GM19324 (cell line): ENCODE measurements at regions not wholly inside any gene's neighbourhood (a gene's known extent, or its start where the extent isn't known, plus 50 kb on each side); places are given as distances from the start of the nearest gene placed in this dataset.
"Not testable (repeated sequence)": the region's sequence is repeated elsewhere in the genome, so short reads cannot be mapped to it uniquely, and the experiment has no call there.

ENCODE experiments used
- ATAC-seq: cut with Tn5 transposase; IDR thresholded peaks from one replicate; pipeline ENCODE4 v1.9.1; 2021; ENCODE audit warnings: mild to moderate bottlenecking, moderate library complexity; ENCODE audit not compliant: unreplicated experiment, low FRiP score

GRCh38 chr10:9126728-9127127, 1072.2 kb downstream of the GATA3 start:
- no peak for ATAC-seq

DNA sequence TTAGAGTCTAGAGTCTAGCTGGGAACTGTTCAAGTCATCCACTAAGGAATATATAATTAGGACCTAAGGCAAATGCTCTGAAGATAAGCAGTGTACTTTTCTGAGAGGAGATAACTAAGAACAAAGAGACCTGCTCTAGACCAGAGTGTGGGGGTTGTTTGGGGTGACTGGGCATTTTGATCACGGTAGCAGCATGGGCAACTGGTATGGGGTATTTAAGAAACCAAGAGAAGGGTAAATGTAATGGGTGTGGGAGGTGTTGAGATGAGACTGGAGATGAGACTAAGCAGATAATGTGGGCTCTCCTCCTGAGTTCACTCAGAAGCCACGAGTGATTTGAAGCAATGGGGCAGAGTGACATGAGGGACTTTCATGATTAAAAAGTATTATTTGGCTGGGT, 1082.9 kb downstream of the GATA3 start:
- ATAC-seq, result no peak

DNA sequence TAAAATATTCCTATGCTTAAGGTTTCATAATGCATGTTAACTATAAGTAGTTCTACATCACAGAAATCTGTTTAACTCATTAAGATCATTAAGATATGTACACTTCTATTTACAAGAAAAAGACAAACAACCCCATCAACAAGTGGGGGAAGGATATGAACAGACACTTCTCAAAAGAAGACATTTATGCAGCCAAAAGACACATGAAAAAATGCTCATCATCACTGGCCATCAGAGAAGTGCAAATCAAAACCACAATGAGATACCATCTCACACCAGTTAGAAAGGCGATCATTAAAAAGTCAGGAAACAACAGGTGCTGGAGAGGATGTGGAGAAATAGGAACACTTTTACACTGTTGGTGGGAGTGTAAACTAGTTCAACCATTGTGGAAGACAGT, 1084.3 kb downstream of the GATA3 start:
- not testable (repeated sequence) for ATAC-seq

DNA sequence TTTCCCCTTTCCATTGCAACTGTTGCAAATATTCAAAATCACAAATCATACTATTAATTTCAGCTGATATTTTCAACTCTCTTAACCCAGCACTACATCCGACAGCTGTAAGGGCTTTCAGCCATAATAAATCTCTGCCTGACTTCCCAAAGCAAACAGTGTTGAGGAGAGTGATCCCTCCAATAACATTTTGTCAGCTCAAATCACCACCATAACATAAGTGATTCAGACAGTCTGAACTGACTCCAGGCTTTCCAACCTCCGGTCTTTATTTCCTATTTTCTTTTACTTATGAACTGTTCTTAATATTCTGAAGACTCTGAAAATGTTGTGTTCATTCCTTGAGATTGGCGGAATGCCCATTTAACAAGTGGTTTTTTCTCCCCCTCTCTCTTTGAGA, 1085.9 kb downstream of the GATA3 start:
- ATAC-seq, result no peak

DNA sequence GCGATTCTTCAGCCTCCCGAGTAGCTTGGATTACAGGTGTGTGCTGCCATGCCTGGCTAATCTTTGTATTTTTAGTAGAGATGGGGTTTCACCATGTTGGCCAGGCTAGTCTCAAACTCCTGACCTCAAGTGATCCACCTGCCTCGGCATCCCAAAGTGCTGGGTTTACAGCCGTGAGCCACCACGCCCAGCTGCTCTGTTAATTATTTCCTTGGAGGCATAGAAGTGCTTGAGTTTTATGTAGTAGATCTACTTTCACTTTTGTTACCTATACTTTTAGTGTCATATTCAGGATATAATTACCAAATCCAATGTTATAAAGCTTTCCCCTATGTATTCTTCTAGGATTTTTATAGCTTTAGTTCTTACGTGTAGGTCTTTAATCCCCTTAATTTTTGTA, 1093.0 kb downstream of the GATA3 start:
- ATAC-seq, result no peak

GRCh38 chr10:9149134-9149533, 1094.6 kb downstream of the GATA3 start:
- ATAC-seq, result no peak

DNA sequence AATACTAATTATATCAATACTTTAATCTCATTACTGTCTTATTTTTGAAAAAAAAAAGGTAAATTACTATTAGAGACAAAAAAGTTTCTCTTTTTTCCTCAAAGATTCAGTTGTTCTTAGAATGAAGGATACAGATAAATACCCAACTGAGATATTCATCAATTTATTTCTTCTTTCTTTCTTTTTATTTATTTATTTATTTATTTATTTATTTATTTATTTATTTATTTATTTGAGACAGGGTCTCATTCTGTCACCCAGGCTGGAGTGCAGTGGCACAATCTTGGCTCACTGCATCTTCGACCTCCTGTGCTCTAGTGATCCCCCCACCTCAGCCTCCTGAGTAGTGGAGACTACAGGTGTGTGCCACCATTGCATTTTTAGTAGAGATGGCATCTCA, 1098.6 kb downstream of the GATA3 start:
- not testable (repeated sequence) for ATAC-seq

DNA sequence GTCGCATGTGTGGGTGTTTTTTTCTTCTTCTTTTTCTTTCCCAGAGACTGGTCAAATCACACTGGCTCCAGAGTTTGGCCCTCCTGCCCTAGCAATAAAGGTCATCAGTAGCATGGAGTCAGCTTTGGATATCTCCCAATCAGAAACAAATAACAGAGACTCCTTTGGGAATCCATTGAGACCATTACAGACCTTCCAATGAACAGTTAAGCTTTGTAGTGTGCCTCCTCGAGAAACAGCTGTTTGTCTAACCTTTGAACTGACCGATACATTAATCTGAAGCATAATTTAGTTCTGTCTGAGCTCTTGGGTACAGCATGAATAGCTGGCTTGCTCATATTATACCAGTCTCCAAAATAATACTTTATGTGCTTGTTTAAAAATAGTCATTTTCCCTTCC, 1103.2 kb downstream of the GATA3 start:
- ATAC-seq, result no peak

DNA sequence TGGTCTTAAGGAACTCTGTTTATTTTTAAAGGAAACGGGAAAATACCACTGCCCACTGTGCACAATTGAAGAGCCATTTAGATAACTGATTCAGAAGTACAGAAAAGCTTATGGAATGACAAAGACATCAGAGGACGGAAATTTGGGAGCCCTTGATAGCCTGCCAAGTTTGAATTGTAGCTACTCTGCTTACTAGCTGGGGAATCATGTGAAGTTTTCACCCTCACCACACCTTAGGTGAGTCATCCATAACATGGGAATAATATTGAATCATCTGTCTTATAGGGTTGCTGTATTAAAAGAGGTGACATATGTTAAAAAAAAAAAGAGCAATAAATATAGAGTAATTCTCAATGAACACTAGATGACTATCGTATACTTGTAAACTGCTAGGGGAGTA, 1104.2 kb downstream of the GATA3 start:
- ATAC-seq, result no peak

DNA sequence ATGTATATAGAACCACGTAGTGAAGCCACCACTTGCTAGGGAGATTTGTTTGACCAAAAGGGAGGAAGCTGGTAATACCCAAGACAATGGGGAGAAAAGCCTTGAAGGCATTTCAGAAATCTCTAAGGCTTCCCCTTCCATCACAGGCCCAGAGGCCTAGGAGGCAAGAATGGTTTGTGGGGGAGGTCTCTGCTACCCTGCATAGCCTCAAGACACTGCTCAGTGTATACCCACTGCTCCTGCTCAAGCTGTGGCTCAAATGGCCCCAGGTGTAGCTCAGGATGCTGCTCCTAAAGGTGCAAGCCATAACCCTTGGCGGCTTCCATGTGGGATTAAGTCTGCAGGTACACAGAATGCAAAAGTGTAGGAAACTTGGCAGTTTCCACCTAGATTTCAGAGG, 1105.8 kb downstream of the GATA3 start:
- no peak for ATAC-seq

DNA sequence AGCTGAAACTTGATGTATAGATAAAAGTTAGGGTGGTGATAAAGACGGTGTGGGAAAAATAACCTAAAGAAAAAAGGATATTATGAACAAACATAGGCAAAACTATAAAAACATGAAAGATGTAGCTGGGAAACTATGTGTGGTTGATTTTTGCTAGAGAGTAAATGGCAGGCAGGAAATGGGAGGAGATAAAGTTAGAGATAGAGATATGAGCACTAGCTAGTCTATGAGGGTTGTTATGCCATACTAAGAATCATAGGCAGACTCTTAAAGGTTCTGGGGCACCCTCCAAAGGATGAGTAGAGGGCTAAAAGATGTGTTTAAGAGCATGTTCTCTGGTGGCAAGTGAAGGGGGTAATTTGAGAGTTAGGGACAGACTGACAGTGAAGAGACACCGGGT, 1109.2 kb downstream of the GATA3 start:
- no peak for ATAC-seq

GRCh38 chr10:9166770-9167169, 1112.3 kb downstream of the GATA3 start:
- no peak for ATAC-seq

DNA sequence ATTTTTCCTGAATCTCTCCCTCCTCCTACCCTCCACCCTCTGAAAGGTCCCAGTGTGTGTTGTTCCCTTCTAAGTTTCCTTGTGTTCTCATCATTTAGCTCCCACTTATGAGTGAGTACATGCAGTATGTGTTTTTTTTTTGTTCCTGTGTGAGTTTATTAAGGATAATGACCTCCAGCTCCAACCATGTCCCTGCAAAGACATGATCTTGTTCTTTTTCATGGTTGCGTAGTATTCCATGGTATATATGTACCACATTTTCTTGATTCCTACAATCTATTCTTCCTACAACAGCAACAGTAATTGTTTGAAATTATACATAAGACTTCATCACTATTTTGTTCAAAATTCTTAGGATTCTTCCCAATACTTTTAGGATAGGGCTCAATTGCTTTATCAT, 1117.8 kb downstream of the GATA3 start:
- no peak for ATAC-seq

- ATAC-seq, result no peak
Observed at GRCh38 chr10:9175200-9175599, 1120.7 kb downstream of the GATA3 start.

DNA sequence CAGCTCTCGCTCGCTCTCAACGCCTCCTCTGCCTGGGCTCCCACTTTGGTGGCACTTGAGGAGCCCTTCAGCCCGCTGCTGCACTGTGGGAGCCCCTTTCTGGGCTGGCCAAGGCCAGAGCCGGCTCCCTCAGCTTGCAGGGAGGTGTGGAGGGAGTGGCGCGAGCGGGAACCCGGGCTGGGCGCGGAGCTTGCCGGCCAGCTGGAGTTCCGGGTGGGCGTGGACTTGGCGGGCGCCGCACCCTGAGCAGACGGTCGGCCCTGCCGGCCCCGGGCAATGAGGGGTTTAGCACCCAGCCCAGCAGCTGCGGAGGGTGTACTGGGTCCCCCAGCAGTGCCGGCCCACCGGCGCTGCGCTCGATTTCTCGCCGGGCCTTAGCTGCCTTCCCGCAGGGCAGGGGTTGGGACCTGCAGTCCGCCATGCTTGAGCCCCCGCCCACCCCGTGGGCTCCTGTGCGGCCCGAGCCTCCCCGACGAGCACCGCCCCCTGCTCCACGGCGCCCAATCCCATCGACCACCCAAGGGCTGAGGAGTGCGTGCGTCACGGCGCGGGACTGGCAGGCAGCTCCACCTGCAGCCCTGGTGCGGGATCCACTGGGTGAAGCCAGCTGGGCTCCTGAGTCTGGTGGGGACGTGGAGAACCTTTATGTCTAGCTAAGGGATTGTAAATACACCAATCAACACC, 1128.9 kb downstream of the GATA3 start:
- ATAC-seq, result not testable (repeated sequence)

DNA sequence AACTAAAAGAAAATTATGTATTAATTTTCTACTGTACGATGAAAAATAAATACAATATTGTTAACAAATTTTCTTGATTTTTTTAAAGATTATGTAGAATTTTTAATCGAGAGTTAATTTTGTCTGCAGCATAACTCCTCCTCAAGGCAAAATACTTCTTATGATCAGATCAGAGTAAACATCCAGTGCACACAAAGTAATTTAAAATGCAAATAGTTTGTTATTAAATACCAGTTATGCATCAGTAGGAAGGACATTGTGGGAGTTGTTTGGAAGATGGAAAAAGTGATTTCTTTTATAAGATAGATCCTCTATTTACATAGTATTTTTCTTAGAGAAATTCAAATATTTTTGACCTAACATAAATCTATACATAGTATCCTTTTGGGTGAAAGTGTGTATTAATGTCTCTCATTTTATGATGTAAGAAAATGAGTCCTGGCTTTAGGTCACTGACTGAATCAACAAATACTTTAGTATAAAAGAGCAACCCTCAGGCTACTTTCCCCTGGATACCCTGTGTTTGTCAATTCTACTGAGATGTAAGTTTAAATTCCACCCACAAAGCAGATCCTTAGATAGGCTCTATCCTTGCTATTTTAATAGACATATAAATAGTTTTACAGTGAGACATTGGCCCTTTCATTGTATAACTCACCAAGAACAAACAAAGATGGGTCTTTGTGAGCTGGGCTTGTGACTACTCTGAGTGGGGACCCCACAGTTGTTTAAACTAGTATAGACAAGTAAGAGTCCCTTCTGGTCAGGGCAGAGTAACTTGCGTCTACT, 1133.7 kb downstream of the GATA3 start:
- ATAC-seq, result no peak

DNA sequence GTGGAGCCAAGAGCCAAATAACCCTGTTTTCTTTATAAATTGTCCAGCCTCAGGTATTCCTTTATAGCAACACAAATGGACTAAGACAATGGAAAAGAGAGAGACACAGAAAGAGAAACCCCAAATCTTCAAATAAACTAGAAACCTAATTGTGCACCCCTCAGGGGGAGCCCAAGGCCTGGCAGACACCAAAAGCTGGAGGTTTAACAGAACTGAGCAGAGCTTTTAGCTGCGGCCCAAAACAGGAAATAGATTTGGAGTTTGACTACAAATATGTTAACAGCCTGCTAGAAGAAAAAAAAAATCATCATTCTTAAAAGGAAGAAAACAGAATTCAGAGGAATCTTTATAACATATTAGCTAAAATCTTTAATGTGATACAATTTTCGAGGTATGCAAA, 1135.0 kb downstream of the GATA3 start:
- no peak for ATAC-seq

DNA sequence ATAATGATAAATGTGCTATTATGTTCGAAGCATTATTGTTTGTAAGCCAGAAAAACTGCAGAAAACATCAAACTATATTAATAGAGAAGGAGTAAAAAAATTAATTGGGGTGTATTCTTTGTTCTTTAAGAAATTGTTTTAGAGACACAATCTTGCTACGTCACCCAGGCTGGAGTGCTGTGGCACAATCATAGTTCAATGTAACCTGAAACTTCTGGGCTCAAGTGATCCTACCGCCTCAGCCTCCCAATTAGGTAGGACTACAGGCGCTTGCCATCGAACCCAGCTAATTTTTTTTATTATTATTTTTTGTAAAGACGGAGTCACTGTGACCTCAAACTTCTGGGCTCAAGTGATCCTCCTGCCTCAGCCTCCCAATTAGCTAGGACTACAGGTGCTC, 1138.6 kb downstream of the GATA3 start:
- ATAC-seq, result no peak

DNA sequence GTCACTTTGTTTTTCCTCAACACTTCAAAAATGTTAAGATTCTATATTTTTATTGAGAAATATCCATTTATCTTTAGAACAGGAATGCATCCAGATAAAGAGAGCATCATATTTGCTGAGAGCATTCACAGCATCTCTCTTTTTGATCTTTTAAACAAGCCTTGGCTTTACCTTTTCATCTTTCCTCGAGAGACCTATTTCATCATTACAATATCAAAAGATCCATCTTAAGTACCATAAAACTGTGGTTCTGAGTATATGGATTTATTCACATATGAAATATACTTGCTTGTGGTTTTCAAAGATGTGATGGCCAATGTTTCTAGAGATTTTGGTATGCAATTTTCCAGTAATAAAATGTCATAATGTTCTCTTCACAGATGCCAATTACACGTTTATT, 1140.9 kb downstream of the GATA3 start:
- ATAC-seq, result no peak

DNA sequence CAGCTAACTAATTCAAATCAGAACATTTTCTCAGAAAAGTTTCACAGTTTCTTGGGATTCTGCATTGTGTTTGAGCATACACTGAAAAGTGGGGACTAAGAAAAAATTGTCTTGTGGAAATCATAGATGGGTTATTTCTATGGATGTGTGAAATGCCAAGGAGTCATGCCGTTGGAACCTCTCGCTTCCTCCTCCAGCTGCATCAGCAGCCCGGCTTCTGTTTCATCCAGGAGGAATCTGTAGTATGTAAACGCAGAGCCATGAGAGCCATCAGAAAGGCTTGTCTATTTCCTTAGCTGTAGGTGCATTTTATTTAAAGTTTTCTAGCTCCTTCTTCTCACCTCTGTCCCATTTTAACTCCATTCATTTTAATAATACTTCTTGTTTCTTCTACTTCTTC, 1144.1 kb downstream of the GATA3 start:
- no peak for ATAC-seq

- ATAC-seq, result no peak
Observed at GRCh38 chr10:9205558-9205957, 1151.1 kb downstream of the GATA3 start.

DNA sequence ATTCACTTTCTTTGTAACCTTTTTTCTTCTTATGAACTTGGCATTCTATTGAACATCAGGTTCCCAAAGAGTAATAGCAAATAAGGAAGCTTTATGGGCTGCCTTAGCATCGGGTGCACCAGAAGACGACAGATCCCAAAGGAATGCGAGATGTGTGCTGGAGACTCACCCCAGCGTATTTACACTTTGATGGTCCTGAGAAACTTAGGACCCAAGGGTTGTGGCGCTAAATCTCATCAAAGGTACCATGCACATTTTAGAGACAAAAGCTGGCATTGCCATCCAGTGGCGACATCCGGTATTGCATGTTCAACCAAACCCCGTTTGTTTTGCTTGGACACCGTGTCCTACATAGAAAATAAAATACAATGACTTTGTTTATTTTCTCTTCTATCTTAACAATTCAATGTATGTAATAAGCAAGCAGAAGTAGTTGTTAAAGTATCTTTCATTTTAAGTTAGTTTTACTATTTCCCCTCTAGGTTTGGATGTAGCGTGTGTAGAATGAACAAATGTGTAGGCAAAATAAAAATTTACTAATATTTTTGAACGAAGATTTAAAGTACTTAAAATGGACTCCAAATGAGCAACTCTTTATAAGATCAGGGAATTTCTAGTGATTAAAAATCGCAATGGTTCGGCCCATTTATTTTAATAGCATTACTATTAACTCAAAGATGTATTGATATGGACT, 1154.8 kb downstream of the GATA3 start:
- no peak for ATAC-seq
